HCT116 (cell line): ENCODE measurements at regions not wholly inside any gene's neighbourhood (a gene's known extent, or its start where the extent isn't known, plus 50 kb on each side); places are given as distances from the start of the nearest gene placed in this dataset.

ENCODE experiments used
- ATAC-seq: fragments of 200-7000 bp; cut with Tn5 transposase; 2 replicates; pipeline ENCODE4 v1.9.1; 2020; ENCODE audit warnings: mild to moderate bottlenecking, moderate library complexity
- BruUV-seq: library from RNA; stranded (reverse); fragments of 400-500 nt; replicated peaks from 2 replicates; lab custom pipeline; 2021; lab: Mats Ljungman, UMichigan
- CTCF ChIA-PET: fragments of 300-600 bp; sonication (Branson Sonifier 250); formaldehyde crosslinking; loops from one replicate; lab custom pipeline; 2021; ENCODE audit warnings: antibody characterized with exemption; lab: Charles Lee
- POLR2A ChIA-PET: fragments of 300-600, 350-600 bp; sonication (Branson Sonifier 250); formaldehyde crosslinking; loops from one replicate; lab custom pipeline; 2021; ENCODE audit warnings: antibody characterized with exemption; lab: Charles Lee
- RAD21 ChIA-PET, 2 experiments: fragments of 300-600 bp; sonication (Branson Sonifier 250); formaldehyde crosslinking; loops; one replicate each; lab custom pipeline; 2023; ENCODE audit warnings: low total read pairs in 2 of 2; ENCODE audit not compliant: uncharacterized antibody in 2 of 2, unreplicated experiment in 2 of 2, low non-redundant PET in 1 of 2; lab: Charles Lee
- DNase-seq: peaks from one replicate; pipeline ENCODE4 v3.0.0-alpha.2; 2010; ENCODE audit warnings: low read depth, low spot score
- H2AFZ ChIP-seq: fragments of 200-600 bp; shearing (Covaris generic), sonication (generic); 2 replicates; pipeline ENCODE4 v1.6.1; 2017; ENCODE audit warnings: low read depth, mixed run types, mixed read lengths, antibody characterized with exemption, low read length; ENCODE audit not compliant: poor library complexity, severe bottlenecking
- H3K27ac ChIP-seq: 2 replicates; pipeline ENCODE4 v1.5.1; 2012; ENCODE audit warnings: low read depth, low read length
- H3K27me3 ChIP-seq: fragments of 200-600 bp; sonication (generic); 2 replicates; pipeline ENCODE4 v1.6.1; 2016; ENCODE audit warnings: mixed run types, low read length, mixed read lengths; ENCODE audit not compliant: insufficient read depth
- H3K36me3 ChIP-seq, 2 experiments: fragments of 200-500 bp in 1 of 2; fragments of 200-600 bp in 1 of 2; sonication (Bioruptor generic) in 1 of 2; sonication (generic) in 1 of 2; 2 replicates each; pipeline versions ENCODE4 v1.5.1 to v1.6.1; 2014 to 2016; ENCODE audit warnings: low read length in 2 of 2, inconsistent platforms in 1 of 2, mixed read lengths in 1 of 2, mixed run types in 1 of 2; ENCODE audit not compliant: insufficient read depth in 2 of 2, control insufficient read depth in 1 of 2
- H3K4me1 ChIP-seq, 2 experiments: fragments of 200-600 bp in 1 of 2; sonication (generic) in 1 of 2; 2 replicates each; pipeline versions ENCODE4 v1.5.1 to v1.6.1; 2012 to 2017; ENCODE audit warnings: low read length in 2 of 2, inconsistent platforms in 1 of 2, mild to moderate bottlenecking in 1 of 2, mixed read lengths in 1 of 2, mixed run types in 1 of 2, moderate library complexity in 1 of 2; ENCODE audit not compliant: insufficient read depth in 2 of 2, control insufficient read depth in 1 of 2
- H3K4me2 ChIP-seq: fragments of 200-600 bp; sonication (generic); 2 replicates; pipeline ENCODE4 v1.6.1; 2017; ENCODE audit warnings: mixed run types, low read length, mixed read lengths
- H3K4me3 ChIP-seq, 2 experiments: fragments of 200-600 bp in 1 of 2; sonication (generic) in 1 of 2; replicated peaks in 1 of 2; 2 replicates each; pipeline ENCODE4 v1.5.1; 2011 to 2016; ENCODE audit warnings: low read length in 2 of 2, control low read depth in 1 of 2, low read depth in 1 of 2, mild to moderate bottlenecking in 1 of 2, mixed read lengths in 1 of 2, mixed run types in 1 of 2
- H3K79me2 ChIP-seq: fragments of 200-600 bp; sonication (generic); 2 replicates; pipeline ENCODE4 v1.6.1; 2017; ENCODE audit warnings: mild to moderate bottlenecking, mixed run types, low read length, moderate library complexity, mixed read lengths; ENCODE audit not compliant: insufficient read depth
- H3K9ac ChIP-seq: fragments of 200-600 bp; sonication (generic); 2 replicates; pipeline ENCODE4 v1.6.1; 2016; ENCODE audit warnings: low read length, mixed read lengths
- H3K9me2 ChIP-seq: fragments of 200-600 bp; sonication (generic), shearing (Covaris generic); 2 replicates; pipeline ENCODE4 v1.6.1; 2017; ENCODE audit warnings: mixed run types, mild to moderate bottlenecking, moderate library complexity; ENCODE audit not compliant: insufficient read depth
- H3K9me3 ChIP-seq, 2 experiments: fragments of 200-500 bp in 1 of 2; fragments of 200-600 bp in 1 of 2; sonication (Bioruptor generic) in 1 of 2; sonication (generic) in 1 of 2; 2 replicates each; pipeline ENCODE4 v1.6.1; 2014 to 2017; ENCODE audit warnings: low read length in 2 of 2, mixed read lengths in 2 of 2, inconsistent platforms in 1 of 2, low read depth in 1 of 2, mild to moderate bottlenecking in 1 of 2, mixed run types in 1 of 2, moderate library complexity in 1 of 2; ENCODE audit not compliant: control insufficient read depth in 1 of 2, insufficient read depth in 1 of 2
- H4K20me1 ChIP-seq: fragments of 200-600 bp; sonication (generic), shearing (Covaris generic); 2 replicates; pipeline ENCODE4 v1.6.1; 2017; ENCODE audit warnings: mixed run types, mild to moderate bottlenecking, moderate library complexity; ENCODE audit not compliant: insufficient read depth
- JUND ChIP-seq: IDR thresholded peaks from 2 replicates; pipeline ENCODE4 v1.6.1; 2012
- RAD21 ChIP-seq: IDR thresholded peaks from 2 replicates; pipeline ENCODE4 v1.6.1; 2012; ENCODE audit warnings: low read depth, mild to moderate bottlenecking
- SIN3A ChIP-seq: IDR thresholded peaks from 2 replicates; pipeline ENCODE4 v1.6.1; 2012; ENCODE audit warnings: low read depth
- ZFX ChIP-seq: fragments of 450-650 bp; IDR thresholded peaks from 2 replicates; pipeline ENCODE4 v1.6.1; 2017
- ZNF274 ChIP-seq: fragments of 200-500 bp; sonication (Bioruptor generic); IDR thresholded peaks from 2 replicates; pipeline ENCODE4 v1.6.1; 2014; ENCODE audit warnings: mild to moderate bottlenecking, low read depth, low read length, inconsistent platforms
- intact Hi-C: fragments of 100-400 bp; cut with micrococcal nuclease; formaldehyde crosslinking; loops from 2 replicates; pipeline ENCODE4 v1.10.0; 2022
- TF ChIP-seq, protein P1 (sequence below): IDR thresholded peaks from 2 replicates; pipeline ENCODE4 v1.6.1; 2011; ENCODE audit warnings: mild to moderate bottlenecking, low read length, moderate library complexity; ENCODE audit not compliant: insufficient replicate concordance; ENCODE audit errors: extremely low read depth

DNA sequence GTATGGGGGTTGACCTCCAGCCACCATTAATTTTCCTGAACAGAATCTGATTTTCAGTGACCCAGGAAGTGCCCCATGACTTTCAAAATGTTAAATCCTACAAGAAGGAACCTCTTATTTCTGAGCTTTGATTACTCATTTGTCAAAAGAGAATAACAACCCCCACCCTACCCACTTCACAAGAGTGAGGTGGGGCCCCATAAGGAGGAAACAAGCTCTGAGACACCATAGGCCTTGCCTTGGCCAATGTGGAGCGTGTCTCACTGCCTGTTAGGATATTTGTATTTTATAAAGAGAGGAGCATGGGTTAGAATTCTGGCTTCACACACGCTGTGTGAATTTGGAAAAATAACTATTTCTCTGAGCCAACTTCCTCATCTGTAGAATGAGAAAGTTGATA, 158.9 kb downstream of the TTC32 start:
- no peaks in the 10 kb centered on the region for H3K9me3 ChIP-seq
- TF ChIP-seq ZFX: no peak
- TF ChIP-seq, all 23 proteins: peak for 0
- Histone ChIP-seq H4K20me1 (no peaks in the 10 kb centered on the region), H3K79me2 (no peaks in the 10 kb centered on the region), H3K9ac (no peak overlapping the region), H3K4me1 (peaks cover 0 to 1% of the 10 kb centered on the region in 2 experiments; a peak in 1 of 4 replicates), H3K27me3 (no peaks in the 10 kb centered on the region), H3K36me3 (no peaks in the 10 kb centered on the region), H3K9me2 (no peaks in the 10 kb centered on the region), H3K27ac (no peak overlapping the region), H3K4me2 (no peak overlapping the region), H2AFZ (no peak overlapping the region), H3K4me3 (no peak overlapping the region)
- intact Hi-C loops: loop anchor here (10.0 kb wide), 1 partner anchor 998 kb away; no protein-coding TSS in a partner anchor
- ChIA-PET RAD21 (no interaction called here), CTCF (no interaction called here), POLR2A (no interaction called here)
- BruUV-seq: no TSS peak
- no peak for DNase-seq
- no peak for ATAC-seq

DNA sequence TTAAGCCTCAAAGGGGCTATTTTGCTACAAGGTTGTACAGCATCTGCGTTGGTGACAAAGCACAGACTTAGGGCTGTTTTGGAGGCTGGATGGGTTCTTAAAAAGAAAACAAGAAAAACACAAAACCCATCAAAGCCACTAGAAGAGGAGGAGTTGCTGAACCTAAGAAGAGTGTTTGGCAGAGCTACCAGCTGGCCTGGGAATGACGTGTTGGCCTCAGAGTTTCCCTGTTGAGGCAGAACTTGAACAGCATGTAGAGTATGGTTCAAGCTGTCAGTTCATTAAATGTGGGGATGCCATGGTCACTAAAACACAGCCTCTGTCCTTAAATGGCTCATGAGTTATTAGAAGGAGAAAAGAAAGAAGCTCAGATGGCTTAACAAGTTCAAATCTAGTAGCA, 162.5 kb downstream of the TTC32 start:
- no TSS peak for BruUV-seq
- no peak for TF ChIP-seq SIN3A
- TF ChIP-seq RAD21: no peak
- TF ChIP-seq, protein P1, sequence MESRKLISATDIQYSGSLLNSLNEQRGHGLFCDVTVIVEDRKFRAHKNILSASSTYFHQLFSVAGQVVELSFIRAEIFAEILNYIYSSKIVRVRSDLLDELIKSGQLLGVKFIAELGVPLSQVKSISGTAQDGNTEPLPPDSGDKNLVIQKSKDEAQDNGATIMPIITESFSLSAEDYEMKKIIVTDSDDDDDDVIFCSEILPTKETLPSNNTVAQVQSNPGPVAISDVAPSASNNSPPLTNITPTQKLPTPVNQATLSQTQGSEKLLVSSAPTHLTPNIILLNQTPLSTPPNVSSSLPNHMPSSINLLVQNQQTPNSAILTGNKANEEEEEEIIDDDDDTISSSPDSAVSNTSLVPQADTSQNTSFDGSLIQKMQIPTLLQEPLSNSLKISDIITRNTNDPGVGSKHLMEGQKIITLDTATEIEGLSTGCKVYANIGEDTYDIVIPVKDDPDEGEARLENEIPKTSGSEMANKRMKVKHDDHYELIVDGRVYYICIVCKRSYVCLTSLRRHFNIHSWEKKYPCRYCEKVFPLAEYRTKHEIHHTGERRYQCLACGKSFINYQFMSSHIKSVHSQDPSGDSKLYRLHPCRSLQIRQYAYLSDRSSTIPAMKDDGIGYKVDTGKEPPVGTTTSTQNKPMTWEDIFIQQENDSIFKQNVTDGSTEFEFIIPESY: no peak
- TF ChIP-seq ZNF274: no peak
- no peak for TF ChIP-seq JUND
- RAD21 ChIA-PET: no interaction called here
- CTCF ChIA-PET: no interaction called here
- Histone ChIP-seq H3K36me3 (no peaks in the 10 kb centered on the region), H3K9me3 (no peaks in the 10 kb centered on the region), H2AFZ (no peak overlapping the region), H3K4me2 (no peak overlapping the region), H3K9me2 (no peaks in the 10 kb centered on the region), H4K20me1 (no peaks in the 10 kb centered on the region), H3K4me3 (no peak overlapping the region), H3K9ac (no peak overlapping the region), H3K4me1 (no peaks in the 10 kb centered on the region), H3K27me3 (no peaks in the 10 kb centered on the region), H3K27ac (no peak overlapping the region), H3K79me2 (no peaks in the 10 kb centered on the region)
- intact Hi-C loops: no loop called here
- POLR2A ChIA-PET: no interaction called here
- no peak for ATAC-seq
- DNase-seq: no peak
